GM21390 (cell line): ENCODE measurements at regions not wholly inside any gene's neighbourhood (a gene's known extent, or its start where the extent isn't known, plus 50 kb on each side); places are given as distances from the start of the nearest gene placed in this dataset.

Experiments used
- ATAC-seq: cut with Tn5 transposase; IDR thresholded peaks from one replicate; pipeline ENCODE4 v1.9.1; 2021; ENCODE audit not compliant: unreplicated experiment

GRCh38 chr13:111448504-111448903, 128.1 kb downstream of the TEX29 start:
- ATAC-seq: no peak

- no peak for ATAC-seq
These were observed 128.6 kb downstream of the TEX29 start for GRCh38 chr13:111449041-111449440.

- no peak for ATAC-seq
These were observed 131.0 kb downstream of the TEX29 start for GRCh38 chr13:111451402-111451801.

GRCh38 chr13:111456452-111457230, 136.2 kb downstream of the TEX29 start:
- ATAC-seq: no peak

- ATAC-seq: no peak
These were observed 137.6 kb downstream of the TEX29 start for GRCh38 chr13:111458001-111458531.

- ATAC-seq: no peak
These were observed 138.3 kb downstream of the TEX29 start for GRCh38 chr13:111458739-111459138.

- no peak for ATAC-seq
These were observed 139.5 kb downstream of the TEX29 start for GRCh38 chr13:111459803-111460547.

GRCh38 chr13:111460548-111461444, 140.4 kb downstream of the TEX29 start:
- ATAC-seq: no peak

- ATAC-seq: no peak
These were observed 141.2 kb downstream of the TEX29 start for GRCh38 chr13:111461445-111462149.

- ATAC-seq: no peak
These were observed 141.9 kb downstream of the TEX29 start for GRCh38 chr13:111462221-111462764.

GRCh38 chr13:111462944-111463343, 142.5 kb downstream of the TEX29 start:
- no peak for ATAC-seq

- ATAC-seq: no peak
These were observed 146.9 kb downstream of the TEX29 start for GRCh38 chr13:111467111-111467890.

- no peak for ATAC-seq
These were observed 147.9 kb downstream of the TEX29 start for GRCh38 chr13:111468037-111468959.

- no peak for ATAC-seq
These were observed 149.0 kb downstream of the TEX29 start for GRCh38 chr13:111469450-111469849.

- no peak for ATAC-seq
These were observed 149.6 kb downstream of the TEX29 start for GRCh38 chr13:111469916-111470506.

- ATAC-seq: no peak
These were observed 150.5 kb downstream of the TEX29 start for GRCh38 chr13:111470933-111471332.

GRCh38 chr13:111472083-111472482, 151.6 kb downstream of the TEX29 start:
- no peak for ATAC-seq
